Endometrial microvascular endothelial cells (primary cell): ENCODE measurements at regions not wholly inside any gene's neighbourhood (a gene's known extent, or its start where the extent isn't known, plus 50 kb on each side); places are given as distances from the start of the nearest gene placed in this dataset.
"Not testable (repeated sequence)": the region's sequence is repeated elsewhere in the genome, so short reads cannot be mapped to it uniquely, and the experiment has no call there.

Source experiments
- in situ Hi-C: cut with HindIII; loops from 2 replicates; pipeline ENCODE4 v1.10.0; 2017; ENCODE audit warnings: low sequenced_read_pairs, low pct_unique_long_range_greater_than_20kb; ENCODE audit errors: inconsistent ontology term

DNA sequence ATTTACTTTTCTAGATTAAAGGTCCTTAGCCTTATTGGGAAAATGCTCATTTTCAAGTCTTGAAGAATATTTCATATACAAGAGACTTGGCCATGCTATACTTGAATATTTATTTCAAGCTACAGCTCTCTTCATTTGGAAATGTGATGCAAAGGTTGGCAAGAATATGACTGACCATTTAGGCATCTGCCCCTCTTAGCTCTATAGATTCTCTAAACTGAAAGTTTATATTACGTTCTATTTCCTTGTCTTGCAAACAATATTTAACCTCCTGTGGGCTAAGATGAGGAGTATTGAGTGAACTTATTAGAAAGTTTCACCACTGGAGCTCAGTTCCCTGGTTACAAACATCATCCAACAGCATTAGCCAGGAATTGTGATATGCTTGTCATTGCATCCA is 593.1 kb downstream of the MAT2B start:
- in situ Hi-C loops = loop anchor here (25.0 kb wide), 1 partner anchor 536 kb away; no protein-coding TSS in a partner anchor

DNA sequence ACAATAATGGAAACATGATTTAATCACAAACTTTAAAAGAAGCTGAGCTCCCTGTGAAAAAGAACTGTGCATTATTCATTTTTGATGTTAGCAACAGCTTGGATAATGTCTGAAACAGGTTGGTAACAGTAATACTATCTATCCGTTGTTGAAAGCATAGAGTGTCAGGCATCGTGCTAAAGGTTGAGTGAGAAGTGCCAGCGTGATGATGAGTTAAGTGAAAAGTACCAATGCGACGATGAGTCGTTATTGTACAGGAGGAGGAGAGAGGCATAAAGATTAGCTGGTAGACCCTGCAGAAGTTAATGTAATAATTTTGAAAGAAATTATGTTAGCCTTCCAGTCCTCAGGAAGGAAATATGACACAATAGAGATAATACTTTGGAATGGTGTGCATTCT is 593.6 kb downstream of the MAT2B start:
- in situ Hi-C loops = loop anchor here (25.0 kb wide), 1 partner anchor 537 kb away; no protein-coding TSS in a partner anchor

DNA sequence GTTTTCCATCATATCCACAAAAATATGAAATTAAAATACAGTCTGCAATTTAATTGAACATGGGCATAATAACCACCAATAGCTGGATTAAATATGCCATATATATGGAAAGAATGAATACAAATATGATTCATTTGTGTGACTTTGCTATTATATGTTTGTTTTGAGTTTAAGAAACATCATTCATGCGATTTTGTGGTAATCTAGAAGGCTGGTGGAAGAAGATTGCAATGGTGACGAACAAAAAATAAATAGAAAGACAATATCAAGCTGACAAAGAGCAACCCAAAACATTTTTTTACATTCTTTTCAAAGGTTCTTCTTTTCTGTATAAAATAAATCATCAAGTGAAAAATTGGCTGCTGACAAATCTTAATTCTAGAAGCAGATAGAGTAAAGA is 610.0 kb downstream of the MAT2B start:
- in situ Hi-C loops = no loop called here

DNA sequence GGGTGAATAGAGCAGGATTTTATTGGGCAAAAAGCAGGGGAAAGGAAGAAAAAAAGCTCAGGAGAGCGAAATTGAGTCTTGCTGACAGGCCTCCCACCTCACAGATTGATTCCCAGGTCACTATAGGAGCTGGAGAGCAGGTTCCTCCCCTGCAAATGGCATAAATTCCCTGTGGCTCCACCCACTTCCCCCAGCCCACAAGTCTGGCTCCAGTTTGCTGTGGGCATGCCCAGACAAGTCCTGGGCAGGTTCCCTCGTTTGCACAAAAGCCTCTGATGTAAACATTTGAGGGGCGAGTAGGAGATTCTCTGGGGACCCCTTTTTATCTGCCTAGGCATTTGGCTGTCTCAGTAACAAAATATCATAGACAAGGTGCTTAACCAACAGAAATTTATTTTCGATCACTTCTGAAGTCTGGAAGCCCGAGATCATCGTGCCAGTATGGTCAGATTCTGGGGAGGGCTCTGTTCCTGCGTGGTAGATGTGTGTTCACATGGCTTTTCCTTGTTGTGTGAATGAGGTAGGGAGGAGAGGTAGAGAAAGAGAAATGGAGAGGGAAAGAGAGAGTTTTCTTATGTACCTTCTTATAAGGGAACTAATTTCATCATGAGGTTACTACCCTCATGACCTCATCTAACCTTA is 614.5 kb downstream of the MAT2B start:
- in situ Hi-C loops = no loop called here

DNA sequence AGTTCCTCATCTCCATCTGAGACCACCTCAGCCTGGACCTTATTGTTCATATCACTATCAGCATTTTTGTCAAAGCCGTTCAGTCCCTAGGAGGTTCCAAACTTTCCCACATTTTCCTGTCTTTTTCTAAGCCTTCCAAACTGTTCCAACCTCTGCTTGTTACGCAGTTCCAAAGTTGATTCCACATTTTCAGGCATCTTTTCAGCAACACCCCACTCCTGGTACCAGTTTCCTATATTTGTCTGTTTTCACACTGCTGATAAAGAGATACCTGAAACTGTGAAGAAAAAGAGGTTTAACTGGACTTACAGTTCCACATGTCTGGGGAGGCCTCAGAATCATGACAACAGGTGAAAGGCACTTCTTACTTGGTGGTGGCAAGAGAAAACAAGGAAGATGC is 622.1 kb downstream of the MAT2B start:
- in situ Hi-C loops = no loop called here

DNA sequence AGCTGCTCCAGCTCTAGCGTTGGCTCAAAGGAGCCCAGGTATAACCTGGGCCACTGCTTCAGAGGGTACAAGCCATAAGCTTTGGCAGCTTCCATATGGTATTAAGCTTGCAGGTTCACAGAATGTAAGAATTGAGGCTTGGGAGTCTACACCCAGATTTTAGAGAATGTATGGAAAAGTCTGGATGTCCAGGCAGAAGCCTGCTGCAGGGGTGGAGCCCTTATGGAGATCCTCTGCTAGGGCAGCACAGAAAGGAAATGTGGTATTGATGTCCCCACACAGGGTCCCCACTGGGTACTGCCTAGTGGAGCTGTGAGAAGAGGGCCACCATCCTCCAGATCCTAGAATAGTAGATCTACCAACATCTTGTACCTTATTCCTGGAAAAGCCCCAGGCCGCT is 626.9 kb downstream of the MAT2B start:
- in situ Hi-C loops = no loop called here

DNA sequence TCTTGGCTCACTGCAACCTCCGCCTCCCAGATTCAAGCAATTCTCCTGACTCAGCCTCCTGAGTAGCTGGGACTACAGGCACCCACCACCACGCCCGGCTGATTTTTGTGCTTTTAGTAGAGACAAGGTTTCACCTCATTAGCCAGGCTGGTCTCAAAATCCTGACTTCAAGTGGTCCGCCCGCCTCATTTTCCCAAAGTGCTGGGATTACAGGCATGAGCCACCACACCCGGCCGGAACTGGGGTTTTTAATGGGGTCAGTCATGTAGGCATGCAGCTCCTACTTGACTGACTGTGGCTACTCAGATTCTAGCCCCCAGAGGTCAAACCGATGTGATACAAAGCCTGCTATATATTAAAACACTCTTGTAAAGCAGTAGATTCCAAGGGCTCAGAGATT is 631.7 kb downstream of the MAT2B start:
- in situ Hi-C loops = no loop called here

DNA sequence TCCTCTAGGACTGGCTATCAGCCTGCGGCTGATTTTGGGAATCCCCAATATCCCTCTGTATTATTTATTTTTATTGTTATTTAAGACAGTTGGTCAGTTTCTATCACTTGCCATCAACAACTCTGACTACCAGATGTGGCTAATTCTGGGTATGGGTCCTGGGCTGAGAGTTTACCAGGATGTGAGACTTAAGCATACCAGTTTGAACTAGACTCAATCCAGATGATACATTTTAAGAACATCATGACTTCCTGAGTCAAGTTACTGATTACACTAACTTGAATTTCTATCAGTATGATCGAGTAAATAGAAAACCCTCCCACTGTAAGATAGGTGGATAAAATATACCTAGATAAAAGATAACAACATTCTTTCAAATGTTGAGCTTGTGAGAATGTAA is 634.0 kb downstream of the MAT2B start:
- in situ Hi-C loops = no loop called here

DNA sequence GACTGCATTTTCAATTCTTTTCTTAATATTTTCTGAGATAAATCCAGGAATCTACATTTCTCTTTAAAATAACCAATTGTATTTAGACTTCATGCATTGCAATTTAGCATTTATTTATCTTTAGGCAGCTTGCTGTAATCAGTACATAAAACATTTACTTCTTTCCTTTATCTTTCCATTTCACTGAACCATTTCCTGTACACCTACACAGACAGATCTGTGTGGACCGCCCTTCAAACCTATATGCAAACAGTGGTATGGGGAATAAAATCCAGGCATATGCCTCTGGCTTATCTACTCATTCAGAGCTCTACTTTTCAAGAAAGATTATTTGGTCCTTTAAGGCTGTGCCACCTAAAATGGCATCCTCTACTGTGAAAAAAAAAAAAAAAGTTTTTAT is 640.0 kb downstream of the MAT2B start:
- in situ Hi-C loops = no loop called here

DNA sequence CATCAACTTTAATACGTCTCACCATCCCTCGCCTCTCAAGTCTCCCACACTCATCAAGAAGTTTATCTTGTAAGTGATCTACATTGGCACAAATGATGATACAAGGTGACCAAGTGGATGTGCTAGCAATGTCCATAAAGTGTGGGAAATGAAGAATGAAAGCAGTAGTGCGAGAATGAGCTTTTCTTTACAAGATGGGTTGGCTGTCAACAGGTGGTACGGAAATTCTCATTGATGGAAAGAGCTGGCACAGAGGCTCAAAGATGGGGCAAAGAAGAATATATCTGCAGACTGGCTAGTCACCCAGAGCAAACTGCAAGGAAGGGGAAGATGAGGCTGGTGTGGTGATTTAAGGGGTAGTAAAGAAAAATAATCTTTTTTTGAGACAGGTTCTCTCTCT is 640.8 kb downstream of the MAT2B start:
- in situ Hi-C loops = no loop called here

DNA sequence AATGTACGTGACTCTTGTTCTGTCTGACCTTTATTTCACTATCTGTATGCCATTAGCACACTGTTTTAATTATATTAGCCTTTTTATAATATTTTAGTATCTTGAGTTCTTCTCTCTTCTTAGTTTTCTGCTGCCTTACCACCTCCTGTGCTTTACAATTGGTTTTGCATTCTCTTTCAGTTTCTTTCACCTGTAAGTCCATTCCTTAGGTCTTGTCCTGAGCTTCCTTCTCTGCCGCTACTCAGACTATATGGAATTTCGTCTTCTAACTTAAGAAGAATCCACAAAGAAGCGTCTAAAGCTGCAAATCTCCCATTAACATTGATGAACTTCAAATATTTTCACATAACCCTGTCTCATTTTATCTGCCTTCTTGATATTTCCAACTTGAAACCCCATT is 642.9 kb downstream of the MAT2B start:
- in situ Hi-C loops = no loop called here

DNA sequence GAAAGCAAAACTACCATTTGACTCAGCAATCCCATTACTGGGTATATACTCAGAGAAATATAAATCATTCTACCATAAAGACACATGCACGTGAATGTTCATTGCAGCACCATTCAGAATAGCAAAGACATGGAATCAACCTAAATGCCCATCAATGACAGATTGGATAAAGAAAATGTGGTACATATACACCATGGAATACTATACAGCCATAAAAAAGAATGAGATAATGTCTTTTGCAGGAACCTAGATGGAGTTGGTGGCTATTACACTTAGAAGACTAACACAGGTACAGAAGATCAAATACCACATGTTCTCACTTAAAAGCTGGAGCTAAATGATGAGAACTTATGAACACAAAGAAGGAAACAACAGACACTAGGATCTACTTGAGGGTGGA is 647.1 kb downstream of the MAT2B start:
- in situ Hi-C loops = not testable (repeated sequence)

DNA sequence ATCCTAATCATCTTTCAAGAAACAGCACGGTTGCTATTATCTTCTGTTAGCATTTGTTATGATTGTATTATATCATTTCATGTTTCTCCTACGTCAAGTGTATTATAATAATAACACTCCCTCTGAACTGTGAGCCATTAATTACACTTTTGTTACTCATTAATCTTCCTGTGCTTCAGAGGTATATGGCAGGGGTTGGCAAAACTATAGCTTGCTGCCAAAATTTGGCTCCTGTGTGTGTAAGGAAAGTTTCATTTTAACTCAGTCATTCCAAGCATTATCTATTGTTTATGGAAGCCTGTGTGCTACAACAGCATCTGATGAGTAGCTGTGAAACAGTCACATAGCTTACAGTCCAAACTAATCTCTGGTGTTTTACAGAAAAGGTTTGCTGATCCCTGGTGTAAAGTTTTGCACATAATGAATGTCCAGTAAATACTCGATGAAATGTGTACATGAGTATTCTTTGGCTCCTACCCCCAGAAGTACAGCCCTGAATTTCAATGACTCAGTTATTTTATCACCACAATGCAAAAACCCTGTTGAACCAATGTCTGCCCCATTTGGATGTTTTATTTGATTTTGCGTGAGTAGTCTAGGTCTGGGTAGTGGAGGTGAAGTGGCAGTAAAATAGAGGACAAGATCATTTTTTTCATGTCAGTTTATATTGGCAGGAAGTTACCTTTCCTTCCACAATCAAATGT is 648.2 kb downstream of the MAT2B start:
- in situ Hi-C loops = no loop called here

DNA sequence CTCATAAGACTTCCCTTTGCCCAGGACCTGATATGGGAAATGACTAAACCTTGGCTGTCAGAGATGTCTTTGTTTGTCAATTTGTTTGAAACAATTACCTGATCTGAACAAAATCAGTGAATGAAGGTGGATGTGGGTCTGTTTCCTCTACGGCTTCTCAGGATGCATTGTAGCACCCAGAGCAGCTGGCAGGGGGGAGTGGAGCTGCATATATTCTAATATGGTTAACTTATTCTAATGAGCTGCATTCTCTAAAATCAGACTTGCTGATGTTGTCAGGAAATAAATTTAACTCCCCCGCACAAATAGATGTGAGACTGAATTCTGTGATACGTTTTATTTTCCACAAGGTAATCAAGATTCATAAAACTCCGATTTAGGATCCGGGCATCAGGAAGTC is 665.4 kb downstream of the MAT2B start:
- in situ Hi-C loops = no loop called here

DNA sequence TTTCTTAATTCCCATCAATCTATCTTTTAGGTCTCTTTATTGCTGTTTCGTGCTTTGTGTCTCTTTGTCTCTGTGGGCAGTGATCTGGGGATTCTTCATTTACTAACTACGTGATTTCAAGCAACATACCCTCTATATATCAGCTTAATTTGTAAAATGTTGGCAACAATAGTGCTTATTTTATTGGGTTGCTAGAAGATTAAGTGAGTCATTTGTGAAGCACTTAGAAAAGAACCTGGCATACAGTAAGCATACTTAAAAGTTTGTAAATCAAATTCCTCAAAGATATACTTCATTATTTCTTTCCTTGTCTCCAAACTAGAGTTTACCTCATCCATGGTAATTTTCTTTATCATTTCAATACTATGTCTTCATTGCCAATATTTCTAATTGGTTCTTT is 669.7 kb downstream of the MAT2B start:
- in situ Hi-C loops = no loop called here

DNA sequence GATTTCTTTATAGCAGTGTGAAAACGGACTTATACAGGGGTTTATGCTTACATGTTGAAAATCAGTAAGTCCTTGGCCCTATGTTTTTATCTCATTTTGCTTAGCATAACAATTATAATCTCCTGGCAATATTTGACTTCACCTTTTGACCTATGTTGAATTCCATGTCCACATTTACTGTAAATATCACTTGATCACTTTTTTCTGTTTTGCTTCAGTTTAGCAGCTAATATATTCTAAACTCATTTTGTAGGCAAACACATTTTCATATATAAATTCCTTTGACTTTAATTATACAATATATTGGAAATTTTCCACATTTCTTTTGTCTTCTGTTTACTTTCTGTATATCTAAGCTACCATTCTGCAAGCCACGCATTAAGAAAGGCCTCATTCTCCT is 674.0 kb downstream of the MAT2B start:
- in situ Hi-C loops = no loop called here

DNA sequence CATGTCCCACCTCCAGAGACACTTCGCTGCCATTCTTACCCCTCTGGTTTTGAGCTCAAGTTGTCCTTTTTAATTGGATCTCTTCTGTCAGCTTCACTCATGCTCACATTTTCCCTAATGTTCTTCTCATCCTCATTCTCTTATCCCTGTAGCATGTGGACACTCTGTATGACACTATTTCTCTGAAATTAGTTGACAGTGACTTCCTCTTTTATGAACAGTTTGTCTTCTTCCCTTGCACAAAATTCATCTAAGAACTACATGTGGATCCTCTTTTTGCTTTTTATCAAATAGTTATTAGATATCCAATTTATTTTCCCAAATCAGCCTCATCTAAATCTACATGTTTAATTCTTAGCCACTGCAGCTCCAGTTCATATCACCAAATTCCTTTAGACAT is 676.2 kb downstream of the MAT2B start:
- in situ Hi-C loops = no loop called here

DNA sequence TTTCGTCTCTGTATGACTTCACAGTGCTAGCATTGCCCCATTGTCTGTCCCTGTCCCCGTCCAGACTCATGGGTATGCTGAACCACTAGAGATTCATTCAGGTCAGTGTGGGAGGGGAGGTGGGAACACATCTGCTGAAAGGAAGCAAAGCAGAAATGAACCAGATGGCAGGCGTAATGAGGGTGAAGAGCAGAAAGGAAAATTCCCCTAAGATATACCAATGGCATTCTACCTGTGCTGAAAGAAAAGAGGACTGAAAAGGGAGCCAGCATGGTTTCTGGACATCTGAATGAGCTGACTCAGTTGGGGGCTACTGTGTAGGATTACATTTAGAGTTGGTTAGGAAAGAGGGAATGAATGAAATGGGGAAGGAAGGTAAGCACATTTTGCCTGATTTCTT is 678.7 kb downstream of the MAT2B start:
- in situ Hi-C loops = no loop called here

DNA sequence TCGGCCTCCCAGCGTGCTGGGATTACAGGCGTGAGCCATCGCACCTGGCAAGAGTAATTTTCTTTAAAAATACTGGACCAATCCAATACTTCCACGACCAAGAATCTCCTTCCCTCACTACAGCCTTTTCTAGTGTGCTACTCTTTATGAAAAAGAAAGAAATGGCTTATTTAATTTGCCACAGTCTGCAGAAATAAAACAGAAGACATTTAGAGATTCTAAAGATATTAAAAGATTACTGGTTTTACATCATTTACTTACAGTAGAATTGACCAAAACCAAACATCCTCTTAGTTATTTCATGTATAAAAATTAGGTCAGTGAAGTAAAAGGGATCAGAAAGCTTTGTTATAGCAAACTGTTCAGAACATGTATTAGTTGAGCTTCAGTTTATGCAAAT is 679.6 kb downstream of the MAT2B start:
- in situ Hi-C loops = no loop called here

DNA sequence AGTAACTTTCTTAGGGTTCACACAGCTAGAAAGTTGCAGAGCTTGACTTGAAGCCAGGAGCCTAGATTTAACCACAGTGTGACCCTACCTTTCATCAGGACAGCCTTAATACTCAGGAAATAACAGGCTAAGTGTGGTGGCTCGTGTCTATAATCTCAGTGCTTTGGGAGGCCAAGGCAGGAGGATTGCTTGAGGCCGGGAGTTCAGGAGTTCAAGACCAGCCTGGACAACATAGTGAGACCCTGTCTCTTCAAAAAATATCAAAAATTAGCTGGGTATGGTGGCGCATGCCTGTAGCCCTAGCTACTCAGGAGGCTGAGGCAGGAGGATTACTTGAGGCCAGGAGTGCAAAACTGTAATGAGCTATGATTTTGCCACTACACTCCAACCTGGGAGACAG is 681.1 kb downstream of the MAT2B start:
- in situ Hi-C loops = no loop called here

DNA sequence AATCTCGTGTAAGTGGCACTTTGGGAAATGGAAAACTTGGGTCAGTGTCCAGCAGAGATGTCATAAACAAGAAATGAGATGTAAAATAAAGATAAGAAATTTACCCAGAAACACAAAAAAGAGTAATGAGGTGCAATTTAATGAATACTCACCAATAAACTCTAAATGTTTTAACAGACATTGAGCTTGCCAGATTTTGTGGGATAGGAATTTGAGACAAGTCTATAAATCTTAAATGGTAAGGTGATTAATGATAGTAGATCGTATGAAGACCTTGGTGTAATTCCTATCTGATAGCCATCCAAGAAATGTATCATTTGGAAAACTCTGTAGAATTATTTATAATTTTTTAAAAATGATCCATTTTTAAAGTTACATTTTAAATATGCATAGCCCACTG is 682.4 kb downstream of the MAT2B start:
- in situ Hi-C loops = no loop called here
